ENCODE measurements at regions not wholly inside any gene's neighbourhood (a gene's known extent, or its start where the extent isn't known, plus 50 kb on each side); places are given as distances from the start of the nearest gene placed in this dataset.

GRCh38 chr15:38068626-38069391 is 134.4 kb downstream of the TMCO5A start:
- TF ChIP-seq CTCF (IDR thresholded peaks at IDR 0.05): no peak
- TF ChIP-seq EP300 (IDR thresholded peaks at IDR 0.05): no peak

Measured in ovary (tissue), 3 donors.